CD4-positive, alpha-beta T cell treated with Interleukin-17A for 4 hours (primary cell): ENCODE measurements at regions not wholly inside any gene's neighbourhood (a gene's known extent, or its start where the extent isn't known, plus 50 kb on each side); places are given as distances from the start of the nearest gene placed in this dataset.

Experiments used
- DNase-seq: peaks from one replicate; pipeline ENCODE4 v3.0.0-alpha.2; 2020; ENCODE audit warnings: mixed read lengths

GRCh38 chr4:153107246-153107645, 97.0 kb upstream of the TRIM2 start:
- no peak for DNase-seq

- no peak for DNase-seq
Measured at GRCh38 chr4:153109296-153109849, 94.9 kb upstream of the TRIM2 start.

GRCh38 chr4:153110739-153111138, 93.5 kb upstream of the TRIM2 start:
- DNase-seq: no peak

- no peak for DNase-seq
Measured at GRCh38 chr4:153111426-153112040, 92.7 kb upstream of the TRIM2 start.

GRCh38 chr4:153112041-153112441, 92.2 kb upstream of the TRIM2 start:
- DNase-seq: peak; percentile 34

GRCh38 chr4:153113061-153113837, 91.0 kb upstream of the TRIM2 start:
- DNase-seq: no peak

GRCh38 chr4:153113838-153114105, 90.5 kb upstream of the TRIM2 start:
- peak; percentile 19 for DNase-seq

GRCh38 chr4:153114771-153115321, 89.4 kb upstream of the TRIM2 start:
- peak; percentile 70 for DNase-seq

- peak; percentile 71 for DNase-seq
Measured at GRCh38 chr4:153115322-153116290, 88.6 kb upstream of the TRIM2 start.

GRCh38 chr4:153116291-153116680, 88.0 kb upstream of the TRIM2 start:
- DNase-seq: no peak

GRCh38 chr4:153116801-153117200, 87.4 kb upstream of the TRIM2 start:
- DNase-seq: no peak

- DNase-seq: no peak
Measured at GRCh38 chr4:153117554-153117953, 86.7 kb upstream of the TRIM2 start.

- DNase-seq: no peak
Measured at GRCh38 chr4:153119626-153120025, 84.6 kb upstream of the TRIM2 start.

GRCh38 chr4:153120235-153120634, 84.0 kb upstream of the TRIM2 start:
- no peak for DNase-seq

GRCh38 chr4:153122855-153123254, 81.4 kb upstream of the TRIM2 start:
- no peak for DNase-seq

GRCh38 chr4:153126137-153126536, 78.1 kb upstream of the TRIM2 start:
- no peak for DNase-seq

- DNase-seq: peak; percentile 92
Measured at GRCh38 chr4:153127760-153128494, 76.3 kb upstream of the TRIM2 start.

GRCh38 chr4:153131596-153131995, 72.6 kb upstream of the TRIM2 start:
- DNase-seq: no peak

GRCh38 chr4:153137159-153137558, 67.1 kb upstream of the TRIM2 start:
- no peak for DNase-seq

GRCh38 chr4:153137677-153138630, 66.3 kb upstream of the TRIM2 start:
- DNase-seq: no peak

GRCh38 chr4:153138736-153139135, 65.5 kb upstream of the TRIM2 start:
- no peak for DNase-seq
